ENCODE measurements at regions not wholly inside any gene's neighbourhood (a gene's known extent, or its start where the extent isn't known, plus 50 kb on each side); places are given as distances from the start of the nearest gene placed in this dataset.

- H3K9me3 ChIP-seq (ENCODE audit: severe bottlenecking), result no peaks in the 10 kb centered on the region
- H3K4me3 ChIP-seq (ENCODE audit: severe bottlenecking), result no peak overlapping the region
- H3K36me3 ChIP-seq (ENCODE audit: low read depth), result no peaks in the 10 kb centered on the region
- no peak overlapping the region for H3K27ac ChIP-seq (ENCODE audit: poor library complexity, severe bottlenecking)
- DNase-seq (ENCODE audit: low spot score), result no peak
- peaks cover 3% of the 10 kb centered on the region for H3K27me3 ChIP-seq (ENCODE audit: insufficient read depth, poor library complexity, severe bottlenecking)
- TF ChIP-seq, protein P1, sequence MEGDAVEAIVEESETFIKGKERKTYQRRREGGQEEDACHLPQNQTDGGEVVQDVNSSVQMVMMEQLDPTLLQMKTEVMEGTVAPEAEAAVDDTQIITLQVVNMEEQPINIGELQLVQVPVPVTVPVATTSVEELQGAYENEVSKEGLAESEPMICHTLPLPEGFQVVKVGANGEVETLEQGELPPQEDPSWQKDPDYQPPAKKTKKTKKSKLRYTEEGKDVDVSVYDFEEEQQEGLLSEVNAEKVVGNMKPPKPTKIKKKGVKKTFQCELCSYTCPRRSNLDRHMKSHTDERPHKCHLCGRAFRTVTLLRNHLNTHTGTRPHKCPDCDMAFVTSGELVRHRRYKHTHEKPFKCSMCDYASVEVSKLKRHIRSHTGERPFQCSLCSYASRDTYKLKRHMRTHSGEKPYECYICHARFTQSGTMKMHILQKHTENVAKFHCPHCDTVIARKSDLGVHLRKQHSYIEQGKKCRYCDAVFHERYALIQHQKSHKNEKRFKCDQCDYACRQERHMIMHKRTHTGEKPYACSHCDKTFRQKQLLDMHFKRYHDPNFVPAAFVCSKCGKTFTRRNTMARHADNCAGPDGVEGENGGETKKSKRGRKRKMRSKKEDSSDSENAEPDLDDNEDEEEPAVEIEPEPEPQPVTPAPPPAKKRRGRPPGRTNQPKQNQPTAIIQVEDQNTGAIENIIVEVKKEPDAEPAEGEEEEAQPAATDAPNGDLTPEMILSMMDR (IDR thresholded peaks at IDR 0.05; ENCODE audit: poor library complexity, severe bottlenecking), result no peak
- no peaks in the 10 kb centered on the region for H3K4me1 ChIP-seq (ENCODE audit: insufficient read depth, poor library complexity, severe bottlenecking)
- ATAC-seq (ENCODE audit: low read depth), result no peak
Observed at GRCh38 chr21:41074396-41075184, 93.4 kb upstream of the BACE2 start.

- no peak overlapping the region for H3K4me3 ChIP-seq (ENCODE audit: severe bottlenecking)
- peaks cover 7% of the 10 kb centered on the region for H3K27me3 ChIP-seq (ENCODE audit: insufficient read depth, poor library complexity, severe bottlenecking)
- no peaks in the 10 kb centered on the region for H3K9me3 ChIP-seq (ENCODE audit: severe bottlenecking)
- no peaks in the 10 kb centered on the region for H3K4me1 ChIP-seq (ENCODE audit: insufficient read depth, poor library complexity, severe bottlenecking)
- no peak overlapping the region for H3K27ac ChIP-seq (ENCODE audit: poor library complexity, severe bottlenecking)
- no peak for DNase-seq (ENCODE audit: low spot score)
- no peaks in the 10 kb centered on the region for H3K36me3 ChIP-seq (ENCODE audit: low read depth)
- ATAC-seq (ENCODE audit: low read depth), result no peak
- TF ChIP-seq, protein P1 (IDR thresholded peaks at IDR 0.05; ENCODE audit: poor library complexity, severe bottlenecking), result no peak
Observed at GRCh38 chr21:41075656-41076055, 92.3 kb upstream of the BACE2 start.

GRCh38 chr21:41076064-41076463 is 91.9 kb upstream of the BACE2 start:
- H3K4me3 ChIP-seq (ENCODE audit: severe bottlenecking), result no peak overlapping the region
- no peak for ATAC-seq (ENCODE audit: low read depth)
- H3K36me3 ChIP-seq (ENCODE audit: low read depth), result no peaks in the 10 kb centered on the region
- no peak overlapping the region for H3K27ac ChIP-seq (ENCODE audit: poor library complexity, severe bottlenecking)
- no peaks in the 10 kb centered on the region for H3K9me3 ChIP-seq (ENCODE audit: severe bottlenecking)
- H3K27me3 ChIP-seq (ENCODE audit: insufficient read depth, poor library complexity, severe bottlenecking), result peaks cover 7% of the 10 kb centered on the region
- DNase-seq (ENCODE audit: low spot score), result no peak
- H3K4me1 ChIP-seq (ENCODE audit: insufficient read depth, poor library complexity, severe bottlenecking), result no peaks in the 10 kb centered on the region
- TF ChIP-seq, protein P1 (IDR thresholded peaks at IDR 0.05; ENCODE audit: poor library complexity, severe bottlenecking), result no peak

- H3K4me3 ChIP-seq (ENCODE audit: severe bottlenecking), result no peak overlapping the region
- peaks cover 2% of the 10 kb centered on the region for H3K9me3 ChIP-seq (ENCODE audit: severe bottlenecking)
- DNase-seq (ENCODE audit: low spot score) (no peak), ATAC-seq (ENCODE audit: low read depth) (no peak)
- H3K36me3 ChIP-seq (ENCODE audit: low read depth), result no peaks in the 10 kb centered on the region
- no peaks in the 10 kb centered on the region for H3K4me1 ChIP-seq (ENCODE audit: insufficient read depth, poor library complexity, severe bottlenecking)
- TF ChIP-seq, protein P1 (IDR thresholded peaks at IDR 0.05; ENCODE audit: poor library complexity, severe bottlenecking), result no peak
- no peak overlapping the region for H3K27ac ChIP-seq (ENCODE audit: poor library complexity, severe bottlenecking)
- H3K27me3 ChIP-seq (ENCODE audit: insufficient read depth, poor library complexity, severe bottlenecking), result peaks cover 15% of the 10 kb centered on the region
Observed at GRCh38 chr21:41079159-41079558, 88.8 kb upstream of the BACE2 start.

DNA sequence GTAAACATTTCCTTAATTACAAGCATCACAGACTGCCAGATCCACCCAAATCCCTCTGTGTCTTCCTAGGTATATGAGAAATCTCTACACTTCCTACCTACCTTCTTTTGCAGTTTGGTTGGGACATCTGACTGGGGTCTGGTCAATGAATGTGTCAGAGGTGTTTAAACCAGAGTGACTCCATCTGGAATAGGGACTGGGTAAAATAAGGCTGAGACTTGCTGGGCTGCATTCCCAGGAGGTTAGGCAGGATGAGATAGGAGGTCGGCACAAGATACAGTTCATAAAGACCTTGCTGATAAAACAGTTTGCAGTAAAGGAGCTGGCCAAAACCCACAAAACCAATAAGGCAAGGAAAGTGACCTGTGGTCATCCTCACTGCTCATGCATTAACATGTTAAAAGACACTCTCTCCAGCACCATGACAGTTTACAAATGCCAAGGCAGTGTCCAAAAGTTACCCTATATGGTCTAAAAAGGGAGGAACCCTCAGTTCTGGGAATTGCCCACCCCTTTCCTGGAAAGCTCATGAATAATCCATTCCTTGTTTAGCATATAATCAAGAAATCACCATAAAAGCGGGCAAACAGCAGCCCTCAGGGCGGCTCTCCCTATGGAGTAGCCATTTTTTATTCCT is 87.4 kb upstream of the BACE2 start:
- Histone ChIP-seq H3K9me3 (ENCODE audit: severe bottlenecking) (peaks cover 2% of the 10 kb centered on the region), H3K4me1 (ENCODE audit: insufficient read depth, poor library complexity, severe bottlenecking) (no peaks in the 10 kb centered on the region), H3K4me3 (ENCODE audit: severe bottlenecking) (no peak overlapping the region), H3K27ac (ENCODE audit: poor library complexity, severe bottlenecking) (no peak overlapping the region), H3K36me3 (ENCODE audit: low read depth) (no peaks in the 10 kb centered on the region), H3K27me3 (ENCODE audit: insufficient read depth, poor library complexity, severe bottlenecking) (peaks cover 16% of the 10 kb centered on the region)
- DNase-seq (ENCODE audit: low spot score) (no peak), ATAC-seq (ENCODE audit: low read depth) (no peak)
- TF ChIP-seq, protein P1 (IDR thresholded peaks at IDR 0.05; ENCODE audit: poor library complexity, severe bottlenecking), result no peak
